ENCODE measurements at regions not wholly inside any gene's neighbourhood (a gene's known extent, or its start where the extent isn't known, plus 50 kb on each side); places are given as distances from the start of the nearest gene placed in this dataset.

- DNase-seq (ENCODE audit: low read depth): no peak
Observed at GRCh38 chr15:55026381-55026780, 170.4 kb downstream of the RSL24D1 start.

GRCh38 chr15:55017635-55018034 lies 179.1 kb downstream of the RSL24D1 start:
- DNase-seq (ENCODE audit: low read depth): no peak

- no peak for DNase-seq (ENCODE audit: low read depth)
Observed at GRCh38 chr15:55016225-55016624, 180.5 kb downstream of the RSL24D1 start.

GRCh38 chr15:55015093-55015445 lies 181.7 kb downstream of the RSL24D1 start:
- DNase-seq (ENCODE audit: low read depth): no peak

DNA sequence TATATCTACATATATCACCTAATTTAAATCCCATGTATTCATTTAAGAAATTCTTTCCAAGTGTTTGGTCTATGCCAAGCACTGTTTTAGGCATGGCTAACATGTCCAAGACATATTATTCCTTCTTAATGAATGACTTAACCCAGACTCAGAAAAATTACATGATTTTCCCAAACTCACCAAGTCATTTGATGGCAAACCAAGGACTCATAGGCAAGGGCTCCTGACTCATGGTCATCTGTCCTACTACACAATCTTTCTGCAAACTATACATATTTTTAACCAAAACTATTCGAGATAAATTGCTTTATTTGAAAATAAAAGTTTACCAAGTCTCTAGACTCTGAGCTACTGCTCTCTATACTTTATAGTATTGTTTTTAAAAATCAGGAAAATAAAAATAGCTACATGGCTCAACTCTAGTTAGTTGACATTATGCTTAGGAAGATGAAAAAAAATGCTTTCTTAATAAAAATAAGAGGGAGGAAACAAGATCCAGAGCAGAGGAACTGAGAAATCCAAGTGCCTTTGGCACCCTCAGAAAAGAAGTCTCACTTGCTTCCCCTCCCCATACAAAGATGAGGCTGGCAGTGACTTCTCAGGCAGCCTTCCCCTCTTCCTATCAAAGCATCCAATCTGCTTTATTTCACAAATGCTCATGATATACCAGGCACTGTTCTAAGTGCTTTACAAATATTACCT lies 182.2 kb downstream of the RSL24D1 start:
- DNase-seq (ENCODE audit: low read depth): no peak

DNA sequence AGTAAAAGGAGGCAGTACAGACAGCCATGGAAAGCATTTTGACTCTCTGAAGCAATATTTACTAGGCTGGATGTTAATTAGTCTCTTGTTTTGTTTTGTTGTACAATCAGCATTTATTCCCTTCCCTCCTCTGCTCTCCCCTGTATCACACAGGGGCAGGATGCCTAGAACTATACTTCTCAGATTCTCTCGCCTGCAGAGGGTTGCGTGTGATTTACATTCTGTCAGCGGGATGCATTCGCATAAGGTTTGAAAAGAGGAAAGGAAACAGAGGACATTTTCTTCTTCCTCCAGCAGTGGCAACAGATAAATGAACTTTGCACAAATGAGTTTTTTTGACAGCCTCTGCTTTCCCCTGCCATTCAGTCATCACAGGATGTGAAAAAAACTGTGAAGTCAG lies 188.3 kb downstream of the RSL24D1 start:
- no peak for DNase-seq (ENCODE audit: low read depth)

DNA sequence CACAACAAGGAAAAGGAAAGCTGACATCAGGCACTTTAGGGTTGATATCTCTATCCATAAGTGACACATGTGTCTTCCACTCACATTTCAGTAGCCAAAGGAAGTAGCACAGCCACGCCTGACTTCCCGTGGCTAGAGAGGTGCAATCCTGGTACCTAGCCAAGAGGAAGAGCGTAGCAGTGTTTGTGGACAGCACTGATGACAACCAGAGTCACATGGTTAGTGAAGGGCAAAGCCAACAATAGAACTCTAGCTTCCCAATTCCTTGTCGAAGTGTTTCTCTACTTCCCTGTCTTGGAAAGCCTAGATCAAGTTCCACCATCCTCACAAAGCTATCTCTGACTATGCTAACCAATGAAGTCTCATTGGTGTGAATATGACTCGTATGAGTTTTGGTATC lies 189.2 kb downstream of the RSL24D1 start:
- no peak for DNase-seq (ENCODE audit: low read depth)

DNA sequence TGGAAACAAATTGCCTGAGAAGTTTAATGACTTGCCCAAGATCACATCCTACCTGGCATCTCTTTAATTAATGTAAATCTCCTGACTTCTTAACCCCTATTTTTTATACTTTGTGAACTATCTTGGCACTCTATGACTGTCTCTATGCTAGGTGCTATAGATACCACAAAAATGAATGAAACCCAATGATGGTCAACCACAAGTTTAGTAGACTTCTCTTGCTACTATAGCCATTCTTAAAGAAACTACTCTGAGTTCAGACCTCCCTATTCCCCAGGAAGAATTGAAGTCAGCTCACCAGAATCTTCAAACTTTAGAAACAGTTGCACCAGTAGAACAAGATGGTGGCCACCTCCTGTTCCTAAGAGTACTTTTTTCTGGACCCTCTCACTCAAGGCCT lies 191.1 kb downstream of the RSL24D1 start:
- no peak for DNase-seq (ENCODE audit: low read depth)

- no peak for DNase-seq (ENCODE audit: low read depth)
Observed at GRCh38 chr15:55003965-55004873, 192.5 kb downstream of the RSL24D1 start.

DNA sequence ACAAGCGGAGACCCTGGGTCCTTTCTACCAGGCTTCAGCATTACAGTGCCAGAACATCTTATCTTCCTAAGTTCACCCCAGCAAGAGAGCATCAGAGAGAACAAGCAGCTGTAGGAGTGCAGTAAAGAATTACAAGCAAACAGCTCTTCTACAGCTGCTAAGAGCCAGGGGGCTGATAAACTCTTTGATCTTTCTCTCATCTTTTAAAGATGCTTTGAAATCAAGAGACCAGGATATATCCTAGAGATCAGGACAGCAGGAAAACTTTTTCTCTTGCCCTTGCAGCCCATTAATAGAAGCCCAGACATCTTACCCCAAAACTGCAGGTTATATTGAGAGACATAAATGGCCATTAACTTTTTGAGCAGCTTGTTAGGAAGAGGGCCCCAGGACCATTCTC lies 198.1 kb downstream of the RSL24D1 start:
- no peak for DNase-seq (ENCODE audit: low read depth)

GRCh38 chr15:54990793-54991192 lies 205.9 kb downstream of the RSL24D1 start:
- no peak for DNase-seq (ENCODE audit: low read depth)

- DNase-seq (ENCODE audit: low read depth): no peak
Observed at GRCh38 chr15:54987881-54988280, 208.9 kb downstream of the RSL24D1 start.

- no peak for DNase-seq (ENCODE audit: low read depth)
Observed at GRCh38 chr15:54979964-54980363, 216.8 kb downstream of the RSL24D1 start.

DNA sequence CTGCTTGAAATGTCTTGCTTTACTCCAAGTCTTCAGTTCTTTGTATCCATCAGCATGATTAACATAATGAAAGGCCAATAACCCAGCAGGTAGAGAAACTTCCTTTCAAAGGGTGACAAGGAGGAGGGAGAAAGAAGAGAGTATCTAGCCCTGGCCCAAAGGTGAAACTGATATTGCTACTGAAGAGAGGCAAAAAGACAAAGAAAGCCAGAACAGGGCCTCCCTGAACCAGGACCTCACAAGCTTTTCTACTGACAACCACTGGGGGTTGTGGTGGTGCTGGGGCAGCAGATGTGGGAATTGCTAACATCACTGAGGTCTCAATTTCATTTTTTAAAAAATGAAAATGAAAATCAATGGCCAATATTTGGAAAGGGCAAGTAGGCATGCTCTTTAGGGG lies 234.1 kb downstream of the RSL24D1 start:
- DNase-seq (ENCODE audit: low read depth): no peak

GRCh38 chr15:54960266-54960665 lies 236.5 kb downstream of the RSL24D1 start:
- DNase-seq (ENCODE audit: low read depth): no peak

DNA sequence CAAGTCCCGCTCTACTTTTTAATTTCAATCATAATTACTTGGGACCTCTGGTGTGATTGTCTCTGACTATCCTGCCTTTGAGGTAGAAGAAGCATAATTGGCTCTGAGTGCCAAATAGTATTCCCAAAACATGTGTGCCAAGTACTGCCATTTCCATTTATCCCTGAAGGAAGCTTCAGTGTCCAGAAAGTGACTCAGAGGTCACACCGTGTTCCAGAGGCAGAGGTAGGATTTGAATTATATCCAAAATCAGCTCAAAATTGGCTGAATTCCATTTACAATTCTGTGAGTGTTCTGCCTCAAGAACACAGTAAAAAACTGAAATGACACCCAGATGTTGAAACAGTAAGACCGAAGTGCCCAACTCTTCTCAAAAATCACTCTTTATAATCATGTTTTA lies 255.3 kb downstream of the RSL24D1 start:
- no peak for DNase-seq (ENCODE audit: low read depth)

DNA sequence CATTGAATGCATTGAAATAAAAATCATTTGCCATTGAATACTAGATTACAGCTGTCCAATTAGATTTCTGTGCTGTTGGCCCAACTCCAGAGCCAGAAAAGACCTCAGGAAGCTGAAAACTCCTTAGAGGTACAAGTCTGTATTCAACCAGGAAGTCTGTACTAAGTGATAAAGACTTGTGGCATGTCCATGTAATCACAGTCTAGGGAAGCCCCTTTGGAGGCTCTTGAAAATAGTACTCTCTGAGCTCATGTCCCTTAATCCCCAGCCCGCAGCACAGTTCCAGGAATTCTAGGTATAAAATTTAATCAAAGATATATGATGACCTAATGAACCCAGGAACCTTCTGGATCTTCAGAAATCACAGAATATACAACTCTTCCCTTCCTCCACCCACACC lies 279.4 kb downstream of the RSL24D1 start:
- no peak for DNase-seq (ENCODE audit: low read depth)

DNA sequence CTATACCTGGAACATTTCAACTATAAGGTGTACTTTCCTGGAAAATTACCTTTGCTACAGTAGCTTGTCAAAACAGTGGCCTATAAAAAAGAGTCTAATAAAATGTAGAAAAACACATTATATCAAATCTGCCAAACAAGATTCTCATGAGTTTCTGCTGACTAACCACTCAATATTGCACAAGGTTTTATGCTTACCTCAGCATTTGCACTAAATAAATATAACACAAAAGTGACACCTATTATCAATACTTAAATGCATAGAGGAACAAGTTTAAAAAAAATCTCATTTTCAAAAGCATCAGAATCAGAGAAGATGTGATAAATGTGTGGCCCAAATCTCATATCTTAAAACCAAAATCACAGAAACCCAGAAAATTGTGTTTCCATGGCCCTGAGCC lies 281.4 kb downstream of the RSL24D1 start:
- no peak for DNase-seq (ENCODE audit: low read depth)

GRCh38 chr15:54884312-54884711 lies 312.4 kb downstream of the RSL24D1 start:
- no peak for DNase-seq (ENCODE audit: low read depth)

DNA sequence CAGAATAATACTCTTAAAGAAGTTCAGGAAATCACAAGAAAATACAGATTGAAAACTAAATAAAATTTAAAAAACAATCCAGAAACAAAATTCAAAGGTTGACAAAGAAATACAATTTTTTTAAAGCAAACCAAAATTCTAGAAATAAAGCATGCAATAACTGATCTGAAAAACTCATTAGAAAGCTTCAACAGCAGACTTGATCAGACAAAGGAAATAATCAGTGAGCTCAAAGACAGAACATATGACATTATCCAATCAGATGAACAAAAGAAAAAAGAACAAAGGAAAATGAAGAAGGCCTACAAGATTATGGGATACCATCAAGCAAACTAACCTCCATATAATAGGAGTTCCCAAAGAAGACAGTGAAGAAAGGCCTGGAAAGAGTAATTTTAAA lies 336.8 kb downstream of the RSL24D1 start:
- no peak for DNase-seq (ENCODE audit: low read depth)

GRCh38 chr15:54854667-54855066 lies 342.1 kb downstream of the RSL24D1 start:
- no peak for DNase-seq (ENCODE audit: low read depth)

DNA sequence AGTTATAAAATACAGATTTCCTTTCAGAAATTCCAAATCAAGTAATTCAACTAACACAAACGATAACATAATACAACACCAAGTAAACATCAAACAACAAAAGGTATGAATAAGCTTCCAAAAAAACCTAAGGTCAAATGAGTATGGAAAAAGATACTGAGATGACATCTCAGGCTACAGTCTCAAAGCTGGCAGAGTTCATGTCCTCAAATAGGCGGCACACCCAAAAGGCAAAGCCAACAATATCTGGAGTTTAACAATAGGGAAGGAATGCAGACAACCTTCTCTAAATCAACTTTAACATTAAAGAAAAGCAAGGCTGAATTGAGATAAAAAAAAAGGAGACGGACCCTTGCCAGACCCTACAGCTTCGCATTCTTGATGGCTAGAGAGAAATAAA lies 346.6 kb downstream of the RSL24D1 start:
- no peak for DNase-seq (ENCODE audit: low read depth)

- DNase-seq (ENCODE audit: low read depth): no peak
Observed at GRCh38 chr15:54843006-54843405, 353.7 kb downstream of the RSL24D1 start.

Measured in activated T-cell treated with anti-CD3 and anti-CD28 coated beads for 48 hours (primary cell).